Peyer's patch (tissue), 4 donors: ENCODE measurements at regions not wholly inside any gene's neighbourhood (a gene's known extent, or its start where the extent isn't known, plus 50 kb on each side); places are given as distances from the start of the nearest gene placed in this dataset.

Experiments
- POLR2A ChIP-seq, 2 donors: fragments of 450-650 bp; IDR thresholded peaks; one replicate each; pipeline ENCODE4 v1.5.1; 2017; ENCODE audit warnings: antibody characterized with exemption in 2 of 2, mild to moderate bottlenecking in 2 of 2, moderate library complexity in 2 of 2
- TF ChIP-seq, protein P1 (sequence below), 6 experiments: fragments of 450-650 bp in 4 of 6; fragments of 200-600 bp in 2 of 6; sonication (generic) in 1 of 6; IDR thresholded peaks; one replicate each; pipeline ENCODE4 v1.5.1; 2017 to 2019; ENCODE audit warnings: antibody characterized with exemption in 6 of 6, mild to moderate bottlenecking in 3 of 6, moderate library complexity in 1 of 6

DNA sequence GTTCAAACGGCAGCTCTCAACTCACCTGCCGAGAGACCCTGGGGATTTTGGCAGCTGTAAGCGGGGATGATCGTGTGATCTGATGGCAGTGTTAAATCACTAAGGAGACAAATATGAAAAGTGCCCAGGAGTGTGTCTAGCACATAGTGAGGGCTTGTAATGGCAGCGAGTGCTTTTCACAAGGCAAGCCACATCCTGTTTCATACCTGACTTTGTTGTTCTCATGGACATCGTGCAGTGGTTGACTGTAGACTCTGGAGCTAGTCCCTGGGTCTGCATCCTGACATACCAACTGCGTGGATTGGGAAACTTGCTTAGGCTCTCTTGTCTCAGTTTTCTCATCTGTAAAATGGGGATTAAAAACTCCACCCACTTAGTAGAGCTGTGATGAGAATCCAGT lies 148.5 kb downstream of the VRK1 start:
- TF ChIP-seq, protein P1, sequence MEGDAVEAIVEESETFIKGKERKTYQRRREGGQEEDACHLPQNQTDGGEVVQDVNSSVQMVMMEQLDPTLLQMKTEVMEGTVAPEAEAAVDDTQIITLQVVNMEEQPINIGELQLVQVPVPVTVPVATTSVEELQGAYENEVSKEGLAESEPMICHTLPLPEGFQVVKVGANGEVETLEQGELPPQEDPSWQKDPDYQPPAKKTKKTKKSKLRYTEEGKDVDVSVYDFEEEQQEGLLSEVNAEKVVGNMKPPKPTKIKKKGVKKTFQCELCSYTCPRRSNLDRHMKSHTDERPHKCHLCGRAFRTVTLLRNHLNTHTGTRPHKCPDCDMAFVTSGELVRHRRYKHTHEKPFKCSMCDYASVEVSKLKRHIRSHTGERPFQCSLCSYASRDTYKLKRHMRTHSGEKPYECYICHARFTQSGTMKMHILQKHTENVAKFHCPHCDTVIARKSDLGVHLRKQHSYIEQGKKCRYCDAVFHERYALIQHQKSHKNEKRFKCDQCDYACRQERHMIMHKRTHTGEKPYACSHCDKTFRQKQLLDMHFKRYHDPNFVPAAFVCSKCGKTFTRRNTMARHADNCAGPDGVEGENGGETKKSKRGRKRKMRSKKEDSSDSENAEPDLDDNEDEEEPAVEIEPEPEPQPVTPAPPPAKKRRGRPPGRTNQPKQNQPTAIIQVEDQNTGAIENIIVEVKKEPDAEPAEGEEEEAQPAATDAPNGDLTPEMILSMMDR (IDR thresholded peaks at IDR 0.05), result no peak
- no peak for TF ChIP-seq POLR2A (IDR thresholded peaks at IDR 0.05)
